ENCODE measurements at regions not wholly inside any gene's neighbourhood (a gene's known extent, or its start where the extent isn't known, plus 50 kb on each side); places are given as distances from the start of the nearest gene placed in this dataset.
"Not testable (repeated sequence)": the region's sequence is repeated elsewhere in the genome, so short reads cannot be mapped to it uniquely, and the experiment has no call there.

GRCh38 chr3:66922058-66922457 lies 76.0 kb upstream of the KBTBD8 start:
- DNase-seq (ENCODE audit: low read depth in 2 of 2, low spot score in 1 of 2), result no peak

GRCh38 chr3:66923969-66924368 lies 74.1 kb upstream of the KBTBD8 start:
- no peak for DNase-seq (ENCODE audit: low read depth in 2 of 2, low spot score in 1 of 2)

GRCh38 chr3:66928252-66928651 lies 69.9 kb upstream of the KBTBD8 start:
- DNase-seq (ENCODE audit: low read depth in 2 of 2, low spot score in 1 of 2), result no peak

GRCh38 chr3:66931291-66931690 lies 66.8 kb upstream of the KBTBD8 start:
- no peak for DNase-seq (ENCODE audit: low read depth in 2 of 2, low spot score in 1 of 2)

- no peak for DNase-seq (ENCODE audit: low read depth in 2 of 2, low spot score in 1 of 2)
Observed at GRCh38 chr3:66931699-66932098, 66.4 kb upstream of the KBTBD8 start.

- DNase-seq (ENCODE audit: low read depth in 2 of 2, low spot score in 1 of 2), result no peak
Observed at GRCh38 chr3:66933233-66933632, 64.9 kb upstream of the KBTBD8 start.

- no peak for DNase-seq (ENCODE audit: low read depth in 2 of 2, low spot score in 1 of 2)
Observed at GRCh38 chr3:66934041-66934440, 64.1 kb upstream of the KBTBD8 start.

GRCh38 chr3:66934725-66935124 lies 63.4 kb upstream of the KBTBD8 start:
- no peak for DNase-seq (ENCODE audit: low read depth in 2 of 2, low spot score in 1 of 2)

GRCh38 chr3:66937041-66937440 lies 61.1 kb upstream of the KBTBD8 start:
- DNase-seq (ENCODE audit: low read depth in 2 of 2, low spot score in 1 of 2), result not testable (repeated sequence)

GRCh38 chr3:66938338-66938963 lies 59.7 kb upstream of the KBTBD8 start:
- DNase-seq (ENCODE audit: low read depth in 2 of 2, low spot score in 1 of 2), result no peak

- no peak for DNase-seq (ENCODE audit: low read depth in 2 of 2, low spot score in 1 of 2)
Observed at GRCh38 chr3:66948041-66948440, 50.1 kb upstream of the KBTBD8 start.

Measured in stimulated activated CD8-positive, alpha-beta memory T cell treated with anti-CD3 and anti-CD28 coated beads, Interleukin-4, amount 100 ng/mL, for 4 hours (primary cell).